ENCODE measurements at regions not wholly inside any gene's neighbourhood (a gene's known extent, or its start where the extent isn't known, plus 50 kb on each side); places are given as distances from the start of the nearest gene placed in this dataset.

DNA sequence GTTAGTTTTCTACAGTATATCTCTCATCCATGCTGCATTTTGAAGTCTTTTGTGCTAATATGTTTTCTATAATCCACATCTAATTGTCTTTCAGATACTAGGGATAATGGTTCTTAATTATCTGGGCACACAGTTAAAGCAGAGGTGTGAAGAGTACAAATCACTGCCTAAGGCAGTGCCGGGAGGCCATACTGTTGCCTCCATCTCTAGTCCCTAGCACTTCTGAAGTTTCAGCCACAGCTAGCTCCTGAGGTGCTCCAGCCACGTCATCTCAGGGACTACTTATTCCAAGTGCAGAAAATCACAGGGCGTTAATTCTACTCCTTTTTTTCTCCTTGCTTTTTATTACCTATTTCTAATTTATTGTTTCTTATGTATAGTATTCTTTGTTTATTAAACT is 760.0 kb upstream of the FAM174A start:
- Histone ChIP-seq H4K91ac (ENCODE audit: low read depth, low read length) (no peak overlapping the region), H2BK5ac (ENCODE audit: low read depth, low read length, poor library complexity) (no peak overlapping the region), H3K18ac (ENCODE audit: low read length) (no peak overlapping the region), H2BK12ac (ENCODE audit: low read length) (no peak overlapping the region), H3K79me2 (ENCODE audit: control insufficient read depth, insufficient read depth, low read length, poor library complexity) (no peaks in the 10 kb centered on the region), H3K4me2 (ENCODE audit: low read length) (no peak overlapping the region), H3K9me3 (ENCODE audit: insufficient read depth, low read depth, low read length) (no peaks in the 10 kb centered on the region), H3K79me1 (ENCODE audit: low read length) (no peaks in the 10 kb centered on the region), H3K4ac (ENCODE audit: low read depth, low read length) (no peak overlapping the region), H3K4me3 (ENCODE audit: low read depth, low read length) (no peak overlapping the region), H2AFZ (ENCODE audit: insufficient read depth, low read length, poor library complexity) (no peak overlapping the region), H3K14ac (ENCODE audit: low read length) (no peak overlapping the region), H4K8ac (ENCODE audit: low read depth, low read length) (no peak overlapping the region), H2BK120ac (ENCODE audit: insufficient read depth, low read length, poor library complexity) (no peak overlapping the region), H3K23ac (ENCODE audit: low read length) (no peak overlapping the region), H3K27me3 (ENCODE audit: insufficient read depth, low read length) (no peaks in the 10 kb centered on the region), H3K27ac (ENCODE audit: low read depth, low read length) (no peak overlapping the region), H3K36me3 (ENCODE audit: control insufficient read depth in 1 of 2, insufficient read depth in 2 of 2, low read length in 2 of 2) (no peaks in the 10 kb centered on the region), H4K12ac (ENCODE audit: low read depth, low read length) (no peak overlapping the region), H3K4me1 (ENCODE audit: control insufficient read depth in 1 of 2, insufficient read depth in 2 of 2, low read length in 2 of 2) (no peaks in the 10 kb centered on the region), H3K9ac (ENCODE audit: low read length) (no peak overlapping the region), H2AK5ac (ENCODE audit: low read length) (no peak overlapping the region)
- no CpG with 5 or more reads among the region's 3 CpGs for WGBS (ENCODE audit: extremely low coverage, insufficient coverage, insufficient read length)
- peak; percentile 60 to 70 for DNase-seq

DNA sequence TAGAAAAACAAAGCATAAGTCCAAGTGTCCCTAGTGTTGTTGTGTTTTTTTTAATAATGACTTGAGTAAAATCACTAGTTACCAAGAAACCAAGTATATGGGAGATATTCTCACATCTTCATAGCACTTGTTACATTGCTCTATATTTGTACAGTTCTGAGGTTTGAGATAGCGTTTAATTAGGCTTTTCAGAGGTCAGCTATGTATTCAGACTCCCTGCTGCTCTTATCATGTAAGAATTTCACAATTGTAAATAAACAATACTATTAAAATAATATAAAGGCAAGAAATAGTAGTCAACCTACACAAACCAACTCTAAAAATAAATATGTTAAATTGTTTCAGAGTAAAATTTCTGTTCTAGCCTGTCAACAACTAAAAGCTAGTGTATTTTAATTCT is 761.9 kb upstream of the FAM174A start:
- Histone ChIP-seq H2BK5ac (ENCODE audit: low read depth, low read length, poor library complexity) (no peak overlapping the region), H2AFZ (ENCODE audit: insufficient read depth, low read length, poor library complexity) (no peak overlapping the region), H2BK12ac (ENCODE audit: low read length) (no peak overlapping the region), H4K91ac (ENCODE audit: low read depth, low read length) (no peak overlapping the region), H3K27me3 (ENCODE audit: insufficient read depth, low read length) (no peaks in the 10 kb centered on the region), H3K9ac (ENCODE audit: low read length) (no peak overlapping the region), H3K4ac (ENCODE audit: low read depth, low read length) (no peak overlapping the region), H3K18ac (ENCODE audit: low read length) (no peak overlapping the region), H3K14ac (ENCODE audit: low read length) (no peak overlapping the region), H2AK5ac (ENCODE audit: low read length) (no peak overlapping the region), H3K27ac (ENCODE audit: low read depth, low read length) (no peak overlapping the region), H3K4me3 (ENCODE audit: low read depth, low read length) (no peak overlapping the region), H3K4me2 (ENCODE audit: low read length) (no peak overlapping the region), H3K23ac (ENCODE audit: low read length) (no peak overlapping the region), H3K79me1 (ENCODE audit: low read length) (no peaks in the 10 kb centered on the region), H4K12ac (ENCODE audit: low read depth, low read length) (no peak overlapping the region), H3K79me2 (ENCODE audit: control insufficient read depth, insufficient read depth, low read length, poor library complexity) (no peaks in the 10 kb centered on the region), H3K36me3 (ENCODE audit: control insufficient read depth in 1 of 2, insufficient read depth in 2 of 2, low read length in 2 of 2) (no peaks in the 10 kb centered on the region), H3K4me1 (ENCODE audit: control insufficient read depth in 1 of 2, insufficient read depth in 2 of 2, low read length in 2 of 2) (no peaks in the 10 kb centered on the region), H2BK120ac (ENCODE audit: insufficient read depth, low read length, poor library complexity) (no peak overlapping the region), H3K9me3 (ENCODE audit: insufficient read depth, low read depth, low read length) (no peaks in the 10 kb centered on the region), H4K8ac (ENCODE audit: low read depth, low read length) (no peak overlapping the region)
- no CpG with 5 or more reads among the region's 1 CpG for WGBS (ENCODE audit: extremely low coverage, insufficient coverage, insufficient read length)
- no peak for DNase-seq

DNA sequence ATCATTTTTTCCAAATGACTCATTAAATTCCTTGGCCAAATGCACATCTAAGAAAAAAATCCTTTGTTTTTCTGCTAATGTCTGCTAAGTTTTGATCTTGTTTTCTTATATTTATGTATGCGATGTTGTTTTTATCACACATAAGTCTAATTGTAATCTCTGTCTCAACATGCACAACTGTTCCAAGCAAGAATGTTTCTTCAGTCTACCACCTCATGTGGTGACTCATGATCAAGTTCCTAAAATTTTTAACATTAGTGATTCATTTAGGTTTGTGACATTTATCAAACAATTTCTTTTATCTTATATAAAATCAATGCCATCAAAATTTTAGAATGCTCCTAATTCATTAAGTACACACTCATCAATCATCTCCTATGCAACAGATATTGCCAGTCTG is 763.9 kb upstream of the FAM174A start:
- H4K91ac ChIP-seq (ENCODE audit: low read depth, low read length): no peak overlapping the region
- no peak overlapping the region for H3K4me2 ChIP-seq (ENCODE audit: low read length)
- no peaks in the 10 kb centered on the region for H3K79me2 ChIP-seq (ENCODE audit: control insufficient read depth, insufficient read depth, low read length, poor library complexity)
- H2AFZ ChIP-seq (ENCODE audit: insufficient read depth, low read length, poor library complexity): no peak overlapping the region
- H3K4me1 ChIP-seq (ENCODE audit: control insufficient read depth in 1 of 2, insufficient read depth in 2 of 2, low read length in 2 of 2): no peaks in the 10 kb centered on the region
- no peak overlapping the region for H3K18ac ChIP-seq (ENCODE audit: low read length)
- H3K79me1 ChIP-seq (ENCODE audit: low read length): no peaks in the 10 kb centered on the region
- no peak overlapping the region for H4K12ac ChIP-seq (ENCODE audit: low read depth, low read length)
- no peak overlapping the region for H4K8ac ChIP-seq (ENCODE audit: low read depth, low read length)
- H3K9ac ChIP-seq (ENCODE audit: low read length): no peak overlapping the region
- peak in 1 of 2 donors; percentile 8 for DNase-seq
- H3K4me3 ChIP-seq (ENCODE audit: low read depth, low read length): no peak overlapping the region
- H3K23ac ChIP-seq (ENCODE audit: low read length): no peak overlapping the region
- no peak overlapping the region for H2BK12ac ChIP-seq (ENCODE audit: low read length)
- H3K9me3 ChIP-seq (ENCODE audit: insufficient read depth, low read depth, low read length): no peaks in the 10 kb centered on the region
- no CpG with 5 or more reads among the region's 1 CpG for WGBS (ENCODE audit: extremely low coverage, insufficient coverage, insufficient read length)
- no peaks in the 10 kb centered on the region for H3K27me3 ChIP-seq (ENCODE audit: insufficient read depth, low read length)
- H2AK5ac ChIP-seq (ENCODE audit: low read length): no peak overlapping the region
- no peak overlapping the region for H3K14ac ChIP-seq (ENCODE audit: low read length)
- H2BK120ac ChIP-seq (ENCODE audit: insufficient read depth, low read length, poor library complexity): no peak overlapping the region
- H3K36me3 ChIP-seq (ENCODE audit: control insufficient read depth in 1 of 2, insufficient read depth in 2 of 2, low read length in 2 of 2): no peaks in the 10 kb centered on the region
- H3K4ac ChIP-seq (ENCODE audit: low read depth, low read length): no peak overlapping the region
- no peak overlapping the region for H3K27ac ChIP-seq (ENCODE audit: low read depth, low read length)
- H2BK5ac ChIP-seq (ENCODE audit: low read depth, low read length, poor library complexity): no peak overlapping the region

DNA sequence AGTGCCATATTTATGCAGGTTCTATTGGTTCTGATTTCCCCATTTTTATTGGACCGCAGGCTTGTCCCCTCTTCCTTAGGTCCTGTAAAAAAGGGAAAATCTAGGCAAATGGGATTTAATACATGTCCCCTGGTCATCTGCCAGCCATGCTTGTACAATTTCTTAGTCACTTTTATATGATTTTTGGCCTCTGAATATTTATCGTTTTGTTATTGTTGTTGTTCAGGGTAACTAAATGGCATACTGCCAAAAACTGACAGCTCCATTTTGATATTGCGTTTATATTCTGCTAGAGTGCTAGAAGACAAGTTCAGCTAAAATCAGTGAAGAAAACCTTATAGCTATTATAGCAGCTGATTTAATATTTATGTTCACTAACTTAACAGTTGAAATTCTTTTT is 770.2 kb upstream of the FAM174A start:
- no peak overlapping the region for H4K91ac ChIP-seq (ENCODE audit: low read depth, low read length)
- H3K9me3 ChIP-seq (ENCODE audit: insufficient read depth, low read depth, low read length): no peaks in the 10 kb centered on the region
- no peak overlapping the region for H2AFZ ChIP-seq (ENCODE audit: insufficient read depth, low read length, poor library complexity)
- H3K4me2 ChIP-seq (ENCODE audit: low read length): no peak overlapping the region
- no peak overlapping the region for H2BK12ac ChIP-seq (ENCODE audit: low read length)
- no peak overlapping the region for H3K23ac ChIP-seq (ENCODE audit: low read length)
- no peak overlapping the region for H2AK5ac ChIP-seq (ENCODE audit: low read length)
- H3K79me1 ChIP-seq (ENCODE audit: low read length): no peaks in the 10 kb centered on the region
- H3K9ac ChIP-seq (ENCODE audit: low read length): no peak overlapping the region
- H3K4me3 ChIP-seq (ENCODE audit: low read depth, low read length): no peak overlapping the region
- H4K12ac ChIP-seq (ENCODE audit: low read depth, low read length): no peak overlapping the region
- H3K27ac ChIP-seq (ENCODE audit: low read depth, low read length): no peak overlapping the region
- H3K4me1 ChIP-seq (ENCODE audit: control insufficient read depth in 1 of 2, insufficient read depth in 2 of 2, low read length in 2 of 2): no peaks in the 10 kb centered on the region
- H2BK120ac ChIP-seq (ENCODE audit: insufficient read depth, low read length, poor library complexity): no peak overlapping the region
- no peak overlapping the region for H3K4ac ChIP-seq (ENCODE audit: low read depth, low read length)
- WGBS (ENCODE audit: extremely low coverage, insufficient coverage, insufficient read length): no CpG with 5 or more reads among the region's 3 CpGs
- no peak overlapping the region for H3K18ac ChIP-seq (ENCODE audit: low read length)
- no peaks in the 10 kb centered on the region for H3K27me3 ChIP-seq (ENCODE audit: insufficient read depth, low read length)
- H3K14ac ChIP-seq (ENCODE audit: low read length): no peak overlapping the region
- H4K8ac ChIP-seq (ENCODE audit: low read depth, low read length): no peak overlapping the region
- DNase-seq: no peak
- no peaks in the 10 kb centered on the region for H3K79me2 ChIP-seq (ENCODE audit: control insufficient read depth, insufficient read depth, low read length, poor library complexity)
- H3K36me3 ChIP-seq (ENCODE audit: control insufficient read depth in 1 of 2, insufficient read depth in 2 of 2, low read length in 2 of 2): no peaks in the 10 kb centered on the region
- H2BK5ac ChIP-seq (ENCODE audit: low read depth, low read length, poor library complexity): no peak overlapping the region
